B cell (primary cell): ENCODE measurements at regions not wholly inside any gene's neighbourhood (a gene's known extent, or its start where the extent isn't known, plus 50 kb on each side); places are given as distances from the start of the nearest gene placed in this dataset.

Experiments
- ATAC-seq: fragments of 200-7000 bp; cut with Tn5 transposase; one replicate; pipeline ENCODE4 v1.10.0; 2021; ENCODE audit warnings: low read depth, mild to moderate bottlenecking, moderate number of reproducible peaks, moderate library complexity
- CTCF ChIA-PET: fragments of 350-600 bp; sonication (Branson Sonifier 250); formaldehyde crosslinking; loops from one replicate; lab custom pipeline; 2021; ENCODE audit warnings: antibody characterized with exemption, inconsistent platforms; lab: Charles Lee
- POLR2A ChIA-PET: fragments of 350-600 bp; sonication (Branson Sonifier 250); formaldehyde crosslinking; loops from one replicate; lab custom pipeline; 2021; ENCODE audit warnings: antibody characterized with exemption; lab: Charles Lee
- DNase-seq: peaks from one replicate; pipeline ENCODE4 v3.0.0; 2013
- H2AFZ ChIP-seq: 2 replicates; pipeline ENCODE4 v1.6.1; 2012; ENCODE audit warnings: mild to moderate bottlenecking, low read depth, low read length; ENCODE audit not compliant: insufficient read depth, poor library complexity, severe bottlenecking
- H3K27ac ChIP-seq, 2 donors: 1 replicate in 1 of 2; 2 replicates in 1 of 2; pipeline ENCODE4 v1.5.1; 2012 to 2013; ENCODE audit warnings: low read length in 2 of 2, mild to moderate bottlenecking in 2 of 2, moderate library complexity in 1 of 2
- H3K27me3 ChIP-seq, 4 experiments: fragments of 200-600 bp in 1 of 4; sonication (generic) in 1 of 4; replicated peaks in 1 of 4; 1 replicate in 2 of 4; 2 replicates in 2 of 4; pipeline versions ENCODE4 v1.6.1 to v1.7.0; 2013 to 2016; ENCODE audit warnings: low read length in 3 of 4, mild to moderate bottlenecking in 2 of 4, mixed read lengths in 1 of 4, moderate library complexity in 1 of 4; ENCODE audit not compliant: insufficient read depth in 4 of 4, control insufficient read depth in 3 of 4; ENCODE audit errors: control extremely low read depth in 1 of 4
- H3K36me3 ChIP-seq, 2 experiments: replicated peaks in 1 of 2; 1 replicate in 1 of 2; 2 replicates in 1 of 2; pipeline versions ENCODE4 v1.6.1 to v1.7.1; 2013; ENCODE audit warnings: low read length in 1 of 2; ENCODE audit not compliant: insufficient read depth in 2 of 2, control insufficient read depth in 1 of 2; ENCODE audit errors: control extremely low read depth in 1 of 2, extremely low read depth in 1 of 2
- H3K4me1 ChIP-seq, 2 donors: fragments of 200-600 bp in 1 of 2; sonication (generic) in 1 of 2; 1 replicate in 1 of 2; 2 replicates in 1 of 2; pipeline versions ENCODE4 v1.5.1 to v1.6.1; 2013 to 2017; ENCODE audit warnings: low read length in 2 of 2; ENCODE audit not compliant: control insufficient read depth in 2 of 2, insufficient read depth in 2 of 2
- H3K4me2 ChIP-seq: replicated peaks from 2 replicates; pipeline ENCODE3; 2012; ENCODE audit warnings: mild to moderate bottlenecking, low read depth, low read length; ENCODE audit not compliant: poor library complexity, severe bottlenecking
- H3K4me3 ChIP-seq, 5 experiments: fragments of 200-600 bp in 1 of 5; sonication (generic) in 1 of 5; 1 replicate in 3 of 5; 2 replicates in 2 of 5; pipeline versions ENCODE4 v1.5.1 to v1.7.0; 2011 to 2016; ENCODE audit warnings: low read length in 4 of 5, mild to moderate bottlenecking in 4 of 5, low read depth in 2 of 5, control low read depth in 1 of 5, moderate library complexity in 1 of 5; ENCODE audit not compliant: insufficient read depth in 1 of 5; ENCODE audit errors: control extremely low read depth in 1 of 5, extremely low read depth in 1 of 5
- H3K79me2 ChIP-seq: fragments of 200-600 bp; sonication (generic); one replicate; pipeline ENCODE4 v1.6.0; 2016; ENCODE audit warnings: low read length; ENCODE audit not compliant: control insufficient read depth, insufficient read depth
- H3K9ac ChIP-seq: fragments of 200-600 bp; sonication (generic); 2 replicates; pipeline ENCODE4 v1.6.1; 2017; ENCODE audit warnings: mild to moderate bottlenecking, low read length, moderate library complexity
- H3K9me3 ChIP-seq, 3 donors: one replicate each; pipeline versions ENCODE4 v1.6.1 to v1.7.1; 2013; ENCODE audit warnings: low read length in 2 of 3; ENCODE audit not compliant: control insufficient read depth in 2 of 3, insufficient read depth in 1 of 3; ENCODE audit errors: control extremely low read depth in 1 of 3
- H4K20me1 ChIP-seq: 2 replicates; pipeline ENCODE4 v1.6.0; 2012; ENCODE audit warnings: mild to moderate bottlenecking, low read length; ENCODE audit not compliant: insufficient read depth, control insufficient read depth, poor library complexity, severe bottlenecking
- H3K27ac Mint-ChIP-seq: one replicate; pipeline ENCODE4 v1.8.0; 2021; ENCODE audit warnings: mixed read lengths
- H3K27me3 Mint-ChIP-seq: one replicate; pipeline ENCODE4 v1.8.0; 2021; ENCODE audit warnings: mixed read lengths
- H3K4me1 Mint-ChIP-seq: one replicate; pipeline ENCODE4 v1.8.0; 2021; ENCODE audit warnings: mixed read lengths
- H3K4me3 Mint-ChIP-seq: one replicate; pipeline ENCODE4 v1.8.0; 2021; ENCODE audit warnings: mixed read lengths
- H3K9me3 Mint-ChIP-seq: one replicate; pipeline ENCODE4 v1.8.0; 2022; ENCODE audit warnings: mixed read lengths; ENCODE audit not compliant: insufficient read depth
- EZH2 ChIP-seq: IDR thresholded peaks from 2 replicates; pipeline ENCODE4 v1.6.1; 2012; ENCODE audit warnings: borderline replicate concordance, low read depth, mild to moderate bottlenecking, moderate library complexity, low read length; ENCODE audit not compliant: insufficient read depth, poor library complexity, severe bottlenecking
- WGBS: methylation state at CpG from one replicate; pipeline ENCODE4 v1.1.5; 2013; ENCODE audit warnings: missing lambda C conversion rate; ENCODE audit not compliant: insufficient coverage; 5-methylcytosine and 5-hydroxymethylcytosine counted together
- intact Hi-C: fragments of 100-400 bp; cut with micrococcal nuclease; formaldehyde crosslinking; loops from one replicate; pipeline ENCODE4 v1.10.0; 2022
- TF ChIP-seq, protein P1 (sequence below): fragments of 200-600 bp; IDR thresholded peaks from one replicate; pipeline ENCODE4 v1.8.0; 2022; ENCODE audit warnings: antibody characterized with exemption, mild to moderate bottlenecking

DNA sequence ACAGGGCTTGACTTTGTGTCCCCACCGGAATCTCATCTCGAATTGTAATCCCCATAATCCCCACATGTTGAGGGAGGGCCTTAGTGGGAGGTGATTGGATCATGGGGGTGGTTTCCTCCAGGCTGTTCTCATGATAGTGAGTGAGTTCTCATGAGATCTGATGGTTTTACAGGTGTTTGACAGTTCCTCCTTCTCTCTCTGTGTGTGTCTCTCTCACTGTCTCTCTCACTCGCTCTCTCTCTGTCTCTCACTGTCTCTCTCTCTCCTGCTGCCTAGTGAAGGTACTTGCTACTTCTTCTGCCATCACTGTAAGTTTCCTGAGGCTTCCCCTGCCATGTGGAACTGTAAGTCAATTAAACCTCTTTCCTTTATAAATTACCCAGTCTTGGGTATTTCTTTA lies 289.8 kb upstream of the HABP2 start:
- no peaks in the 10 kb centered on the region for H3K79me2 ChIP-seq
- no peaks in the 10 kb centered on the region for H3K36me3 ChIP-seq
- no peak overlapping the region for H3K4me3 Mint-ChIP-seq
- TF ChIP-seq, protein P1, sequence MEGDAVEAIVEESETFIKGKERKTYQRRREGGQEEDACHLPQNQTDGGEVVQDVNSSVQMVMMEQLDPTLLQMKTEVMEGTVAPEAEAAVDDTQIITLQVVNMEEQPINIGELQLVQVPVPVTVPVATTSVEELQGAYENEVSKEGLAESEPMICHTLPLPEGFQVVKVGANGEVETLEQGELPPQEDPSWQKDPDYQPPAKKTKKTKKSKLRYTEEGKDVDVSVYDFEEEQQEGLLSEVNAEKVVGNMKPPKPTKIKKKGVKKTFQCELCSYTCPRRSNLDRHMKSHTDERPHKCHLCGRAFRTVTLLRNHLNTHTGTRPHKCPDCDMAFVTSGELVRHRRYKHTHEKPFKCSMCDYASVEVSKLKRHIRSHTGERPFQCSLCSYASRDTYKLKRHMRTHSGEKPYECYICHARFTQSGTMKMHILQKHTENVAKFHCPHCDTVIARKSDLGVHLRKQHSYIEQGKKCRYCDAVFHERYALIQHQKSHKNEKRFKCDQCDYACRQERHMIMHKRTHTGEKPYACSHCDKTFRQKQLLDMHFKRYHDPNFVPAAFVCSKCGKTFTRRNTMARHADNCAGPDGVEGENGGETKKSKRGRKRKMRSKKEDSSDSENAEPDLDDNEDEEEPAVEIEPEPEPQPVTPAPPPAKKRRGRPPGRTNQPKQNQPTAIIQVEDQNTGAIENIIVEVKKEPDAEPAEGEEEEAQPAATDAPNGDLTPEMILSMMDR, result no peak
- no peak for TF ChIP-seq EZH2
- ChIA-PET CTCF (no interaction called here), POLR2A (no interaction called here)
- H3K27ac Mint-ChIP-seq, result no peak overlapping the region
- H2AFZ ChIP-seq, result no peak overlapping the region
- no peak overlapping the region for H3K4me3 ChIP-seq
- H3K4me1 Mint-ChIP-seq, result no peaks in the 10 kb centered on the region
- H3K4me1 ChIP-seq, result no peaks in the 10 kb centered on the region
- intact Hi-C loops, result no loop called here
- peaks cover 39% of the 10 kb centered on the region for H3K27me3 Mint-ChIP-seq
- 100% methylated on average over 1 of the region's 3 CpGs for WGBS
- no peak overlapping the region for H3K9ac ChIP-seq
- DNase-seq (no peak), ATAC-seq (no peak)
- no peaks in the 10 kb centered on the region for H4K20me1 ChIP-seq
- H3K9me3 ChIP-seq, result no peaks in the 10 kb centered on the region
- no peak overlapping the region for H3K4me2 ChIP-seq
- peaks cover 0 to 21% (median 2%) of the 10 kb centered on the region in 4 experiments for H3K27me3 ChIP-seq
- H3K27ac ChIP-seq, result no peak overlapping the region
- H3K9me3 Mint-ChIP-seq, result no peaks in the 10 kb centered on the region

DNA sequence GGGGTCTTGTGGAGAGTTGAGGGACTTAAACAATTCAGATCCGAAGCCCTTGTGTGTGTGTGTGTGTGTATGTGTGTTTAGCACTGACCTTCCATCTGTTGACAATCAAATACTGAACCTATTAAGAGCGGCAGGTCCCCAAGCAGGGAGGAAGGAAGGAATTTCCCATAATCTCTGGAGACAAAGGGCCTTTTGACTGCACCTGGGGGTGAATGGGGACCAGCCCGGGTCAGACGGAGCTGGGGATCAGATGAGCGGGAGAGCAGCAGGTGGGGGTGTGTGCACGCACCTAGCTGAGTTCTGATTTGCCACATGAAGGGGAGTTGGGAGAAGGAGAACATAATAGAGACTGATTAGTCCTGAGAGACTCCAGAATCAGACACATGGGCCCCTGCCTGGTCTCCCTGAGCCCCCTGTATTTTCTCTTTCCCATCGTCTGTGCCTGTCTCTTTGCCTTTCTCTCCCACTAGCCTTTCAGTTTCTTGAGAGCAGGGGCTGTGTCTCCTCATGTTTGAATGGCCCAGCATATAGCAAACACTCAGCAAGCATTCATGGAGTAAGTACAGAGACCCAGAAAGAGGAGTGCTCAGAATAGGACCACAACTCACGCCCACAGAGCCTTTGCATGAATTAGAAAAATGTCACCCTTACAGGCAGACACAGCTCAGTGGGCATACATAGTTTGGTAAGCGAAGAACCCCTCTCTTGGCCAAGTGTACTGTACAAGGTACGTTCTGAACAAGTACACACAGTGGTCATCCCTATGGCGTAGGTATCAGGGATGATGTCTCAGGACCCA lies 288.3 kb upstream of the HABP2 start:
- H3K4me2 ChIP-seq, result no peak overlapping the region
- H3K27ac ChIP-seq, result no peak overlapping the region
- no peak overlapping the region for H3K27ac Mint-ChIP-seq
- intact Hi-C loops, result no loop called here
- DNase-seq, result no peak
- H2AFZ ChIP-seq, result no peak overlapping the region
- no peak for ATAC-seq
- H3K4me1 ChIP-seq, result no peaks in the 10 kb centered on the region
- H3K36me3 ChIP-seq, result no peaks in the 10 kb centered on the region
- no peaks in the 10 kb centered on the region for H4K20me1 ChIP-seq
- 51% methylated on average over 10 of the region's 11 CpGs for WGBS
- H3K9me3 ChIP-seq, result no peaks in the 10 kb centered on the region
- H3K27me3 Mint-ChIP-seq, result peaks cover 40% of the 10 kb centered on the region
- POLR2A ChIA-PET, result no interaction called here
- H3K27me3 ChIP-seq, result peaks cover 0 to 21% (median 2%) of the 10 kb centered on the region in 4 experiments
- H3K79me2 ChIP-seq, result no peaks in the 10 kb centered on the region
- no peak overlapping the region for H3K9ac ChIP-seq
- H3K4me3 ChIP-seq, result no peak overlapping the region
- no peaks in the 10 kb centered on the region for H3K4me1 Mint-ChIP-seq
- TF ChIP-seq EZH2, result no peak
- CTCF ChIA-PET, result no interaction called here
- H3K4me3 Mint-ChIP-seq, result no peak overlapping the region
- no peaks in the 10 kb centered on the region for H3K9me3 Mint-ChIP-seq
